PC-3 (cell line): ENCODE measurements at regions not wholly inside any gene's neighbourhood (a gene's known extent, or its start where the extent isn't known, plus 50 kb on each side); places are given as distances from the start of the nearest gene placed in this dataset.
"Not testable (repeated sequence)": the region's sequence is repeated elsewhere in the genome, so short reads cannot be mapped to it uniquely, and the experiment has no call there.

Experiments
- ATAC-seq: fragments of 200-7000 bp; cut with Tn5 transposase; 2 replicates; pipeline ENCODE4 v1.9.1; 2020; ENCODE audit warnings: mild to moderate bottlenecking, moderate library complexity
- BruUV-seq: library from RNA; stranded (reverse); fragments of 400-500 nt; replicated peaks from 2 replicates; lab custom pipeline; 2021; lab: Mats Ljungman, UMichigan
- CTCF ChIA-PET: fragments of 300-600 bp; sonication (Branson Sonifier 250); formaldehyde crosslinking; loops from one replicate; lab custom pipeline; 2022; ENCODE audit warnings: antibody characterized with exemption; lab: Charles Lee
- POLR2A ChIA-PET: fragments of 300-600 bp; sonication (Branson Sonifier 250); formaldehyde crosslinking; loops from one replicate; lab custom pipeline; 2022; ENCODE audit warnings: antibody characterized with exemption; ENCODE audit not compliant: unreplicated experiment; lab: Charles Lee
- DNase-seq: peaks from one replicate; pipeline ENCODE4 v3.0.0-alpha.2; 2015
- H2AFZ ChIP-seq: fragments of 300-600 bp; sonication (generic); 2 replicates; pipeline ENCODE4 v1.6.0; 2016; ENCODE audit warnings: antibody characterized with exemption, low read length
- H3F3A ChIP-seq: fragments of 300-600 bp; sonication (generic); one replicate; pipeline ENCODE4 v1.6.0; 2017; ENCODE audit warnings: antibody characterized with exemption, low read length, control low read depth, mild to moderate bottlenecking; ENCODE audit not compliant: unreplicated experiment
- H3K27ac ChIP-seq: fragments of 300-600 bp; sonication (generic); 2 replicates; pipeline ENCODE4 v1.5.1; 2016; ENCODE audit warnings: mild to moderate bottlenecking, low read length
- H3K27me3 ChIP-seq: fragments of 300-600 bp; sonication (generic); 2 replicates; pipeline ENCODE4 v1.6.1; 2016; ENCODE audit warnings: low read length, mixed read lengths
- H3K36me3 ChIP-seq: fragments of 300-600 bp; sonication (generic); 2 replicates; pipeline ENCODE4 v1.6.1; 2016; ENCODE audit warnings: low read depth, mixed run types, low read length, mixed read lengths
- H3K4me1 ChIP-seq: fragments of 300-600 bp; sonication (generic); 2 replicates; pipeline ENCODE4 v1.5.1; 2016; ENCODE audit warnings: low read length; ENCODE audit not compliant: insufficient read depth
- H3K4me2 ChIP-seq: fragments of 300-600 bp; sonication (generic); 2 replicates; pipeline ENCODE4 v1.6.0; 2016; ENCODE audit warnings: low read length
- H3K4me3 ChIP-seq: fragments of 300-600 bp; sonication (generic); 2 replicates; pipeline ENCODE4 v1.5.1; 2016; ENCODE audit warnings: mild to moderate bottlenecking, low read length, mixed read lengths
- H3K79me2 ChIP-seq: fragments of 300-600 bp; sonication (generic); 2 replicates; pipeline ENCODE4 v1.6.1; 2017; ENCODE audit warnings: low read length, mixed read lengths
- H3K9ac ChIP-seq: fragments of 300-600 bp; sonication (generic); 2 replicates; pipeline ENCODE4 v1.6.0; 2016; ENCODE audit warnings: mild to moderate bottlenecking, low read length
- H3K9me2 ChIP-seq: fragments of 300-600 bp; sonication (generic); replicated peaks from 2 replicates; pipeline ENCODE4 v1.6.1; 2016; ENCODE audit warnings: mixed run types, low read length, mixed read lengths
- H3K9me3 ChIP-seq: fragments of 300-600 bp; sonication (generic); 2 replicates; pipeline ENCODE4 v1.6.1; 2016; ENCODE audit warnings: low read length, mixed read lengths
- H4K20me1 ChIP-seq: fragments of 300-600 bp; sonication (generic); 2 replicates; pipeline ENCODE4 v1.6.1; 2016; ENCODE audit warnings: low read length, mixed read lengths
- EZH2 ChIP-seq: fragments of 300-600 bp; sonication (generic); IDR thresholded peaks from one replicate; pipeline ENCODE4 v1.6.1; 2017; ENCODE audit warnings: antibody characterized with exemption, mild to moderate bottlenecking, low read length; ENCODE audit not compliant: unreplicated experiment
- EZH2phosphoT487 ChIP-seq: fragments of 300-600 bp; sonication (generic); IDR thresholded peaks from 2 replicates; pipeline ENCODE4 v1.6.1; 2018; ENCODE audit warnings: mild to moderate bottlenecking, antibody characterized with exemption, low read length, borderline replicate concordance
- intact Hi-C: fragments of 100-400 bp; cut with micrococcal nuclease; formaldehyde crosslinking; loops from 2 replicates; pipeline ENCODE4 v1.9.0; 2023
- TF ChIP-seq, protein P1 (sequence below): fragments of 300-600 bp; sonication (generic); conservative IDR thresholded peaks from 2 replicates; pipeline ENCODE4 v1.5.1; 2017; ENCODE audit warnings: antibody characterized with exemption, low read depth, mild to moderate bottlenecking, low read length

DNA sequence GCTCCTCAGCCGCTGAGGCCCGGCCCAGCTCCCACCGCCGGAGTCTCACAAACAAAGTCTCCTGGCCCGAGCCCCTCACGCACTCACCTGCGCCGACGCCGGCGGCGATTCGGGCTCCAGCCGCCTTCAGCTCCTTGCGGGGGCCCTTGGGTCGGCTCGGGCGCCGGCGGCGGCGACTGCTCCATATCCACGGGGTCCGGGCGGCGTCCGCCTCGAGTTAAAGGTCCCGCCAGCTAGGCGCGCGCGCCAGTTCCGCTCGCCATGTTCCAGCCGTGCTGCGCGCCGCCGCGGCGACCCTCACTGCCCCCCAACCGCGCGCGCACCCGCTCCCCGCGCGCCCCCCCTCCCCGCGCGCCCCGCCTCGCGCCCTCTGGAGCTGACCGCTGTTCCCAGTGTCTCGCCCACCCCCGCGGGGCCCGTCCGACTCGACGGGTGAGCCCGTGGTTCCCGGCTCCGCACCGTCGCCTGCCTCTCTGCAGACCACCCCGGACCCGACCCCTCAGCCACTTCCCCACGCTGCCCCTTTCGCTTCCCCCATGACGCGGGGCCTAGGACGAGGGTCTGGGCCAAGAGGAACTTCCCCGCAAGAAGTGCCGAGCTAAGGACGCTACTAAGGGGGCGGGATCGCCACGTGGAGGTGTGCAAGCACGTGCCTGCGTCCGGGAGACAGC is 396.1 kb downstream of the ZNF33B start:
- H3K27ac ChIP-seq, result no peak overlapping the region
- H2AFZ ChIP-seq, result peak overlapping the region; percentile 45; the same call in 1 of the 2 replicates
- H3K79me2 ChIP-seq, result no peaks in the 10 kb centered on the region
- intact Hi-C loops, result no loop called here
- H3K4me3 ChIP-seq, result no peak overlapping the region
- H3K9me2 ChIP-seq, result no peaks in the 10 kb centered on the region
- CTCF ChIA-PET, result no interaction called here
- no peaks in the 10 kb centered on the region for H3K36me3 ChIP-seq
- H3F3A ChIP-seq, result no peaks in the 10 kb centered on the region
- H3K27me3 ChIP-seq, result peaks cover 14% of the 10 kb centered on the region
- POLR2A ChIA-PET, result no interaction called here
- no peaks in the 10 kb centered on the region for H3K9me3 ChIP-seq
- H3K9ac ChIP-seq, result no peak overlapping the region
- TF ChIP-seq, protein P1, sequence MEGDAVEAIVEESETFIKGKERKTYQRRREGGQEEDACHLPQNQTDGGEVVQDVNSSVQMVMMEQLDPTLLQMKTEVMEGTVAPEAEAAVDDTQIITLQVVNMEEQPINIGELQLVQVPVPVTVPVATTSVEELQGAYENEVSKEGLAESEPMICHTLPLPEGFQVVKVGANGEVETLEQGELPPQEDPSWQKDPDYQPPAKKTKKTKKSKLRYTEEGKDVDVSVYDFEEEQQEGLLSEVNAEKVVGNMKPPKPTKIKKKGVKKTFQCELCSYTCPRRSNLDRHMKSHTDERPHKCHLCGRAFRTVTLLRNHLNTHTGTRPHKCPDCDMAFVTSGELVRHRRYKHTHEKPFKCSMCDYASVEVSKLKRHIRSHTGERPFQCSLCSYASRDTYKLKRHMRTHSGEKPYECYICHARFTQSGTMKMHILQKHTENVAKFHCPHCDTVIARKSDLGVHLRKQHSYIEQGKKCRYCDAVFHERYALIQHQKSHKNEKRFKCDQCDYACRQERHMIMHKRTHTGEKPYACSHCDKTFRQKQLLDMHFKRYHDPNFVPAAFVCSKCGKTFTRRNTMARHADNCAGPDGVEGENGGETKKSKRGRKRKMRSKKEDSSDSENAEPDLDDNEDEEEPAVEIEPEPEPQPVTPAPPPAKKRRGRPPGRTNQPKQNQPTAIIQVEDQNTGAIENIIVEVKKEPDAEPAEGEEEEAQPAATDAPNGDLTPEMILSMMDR, result no peak
- TF ChIP-seq EZH2 (no peak), EZH2phosphoT487 (no peak)
- peak overlapping the region; percentile 51; the same call in 1 of the 2 replicates for H3K4me2 ChIP-seq
- H3K4me1 ChIP-seq, result no peaks in the 10 kb centered on the region
- no peaks in the 10 kb centered on the region for H4K20me1 ChIP-seq
- ATAC-seq, result no peak
- DNase-seq, result no peak
- no TSS peak for BruUV-seq

DNA sequence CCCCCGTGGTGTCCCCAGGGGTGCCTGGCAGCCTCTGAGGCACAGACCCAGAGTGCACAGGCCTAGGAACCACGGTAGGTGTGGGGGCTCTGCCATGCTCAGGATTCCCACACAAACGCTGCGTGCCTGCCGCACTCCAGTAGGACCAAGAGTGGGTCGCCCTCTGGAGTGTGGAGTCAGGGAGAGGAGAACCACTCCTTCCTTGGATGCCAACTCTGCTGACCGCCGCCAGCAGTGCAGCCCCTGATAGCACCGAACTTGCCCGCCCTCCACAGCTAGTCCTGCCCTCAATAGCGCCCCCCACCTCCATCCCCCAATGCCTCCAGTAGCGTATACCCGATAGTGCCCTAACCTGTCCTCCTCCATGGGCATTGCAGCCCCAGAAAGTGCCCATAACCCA is 402.0 kb downstream of the ZNF33B start:
- BruUV-seq, intact Hi-C loops, H3K9me2 ChIP-seq, H2AFZ ChIP-seq, H3K79me2 ChIP-seq, H3F3A ChIP-seq, H3K27ac ChIP-seq, H4K20me1 ChIP-seq, H3K4me1 ChIP-seq, H3K4me3 ChIP-seq, H3K27me3 ChIP-seq, H3K36me3 ChIP-seq, DNase-seq, POLR2A ChIA-PET, H3K9me3 ChIP-seq, ATAC-seq, H3K4me2 ChIP-seq, H3K9ac ChIP-seq, CTCF ChIA-PET: not testable (repeated sequence)

DNA sequence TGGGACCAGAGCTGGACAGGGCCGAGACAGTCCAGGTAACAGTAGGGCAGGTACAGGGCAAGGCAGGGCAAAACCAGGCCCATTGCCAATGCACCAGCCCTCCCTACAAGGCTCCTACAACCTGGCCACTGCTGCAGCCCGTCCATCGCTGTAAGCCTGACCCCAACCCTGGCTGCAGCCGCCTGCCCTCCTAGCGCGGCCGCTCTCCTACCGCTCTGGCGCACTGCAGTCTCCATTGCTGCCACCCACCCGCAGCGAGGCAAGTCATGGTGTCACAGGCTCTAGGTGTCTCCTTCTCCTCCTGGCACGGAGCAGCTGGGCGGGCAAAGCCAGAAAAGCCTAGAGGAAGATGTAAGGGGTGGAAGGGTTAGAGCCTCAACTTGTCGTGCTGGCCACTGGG is 402.6 kb downstream of the ZNF33B start:
- ATAC-seq, H3K36me3 ChIP-seq, H3K4me1 ChIP-seq, H3K9me3 ChIP-seq, POLR2A ChIA-PET, H3K79me2 ChIP-seq, H3K9me2 ChIP-seq, intact Hi-C loops, DNase-seq, H3K4me2 ChIP-seq, H3K4me3 ChIP-seq, CTCF ChIA-PET, H3K27me3 ChIP-seq, H4K20me1 ChIP-seq, H2AFZ ChIP-seq, H3F3A ChIP-seq, H3K27ac ChIP-seq, H3K9ac ChIP-seq, BruUV-seq: not testable (repeated sequence)

DNA sequence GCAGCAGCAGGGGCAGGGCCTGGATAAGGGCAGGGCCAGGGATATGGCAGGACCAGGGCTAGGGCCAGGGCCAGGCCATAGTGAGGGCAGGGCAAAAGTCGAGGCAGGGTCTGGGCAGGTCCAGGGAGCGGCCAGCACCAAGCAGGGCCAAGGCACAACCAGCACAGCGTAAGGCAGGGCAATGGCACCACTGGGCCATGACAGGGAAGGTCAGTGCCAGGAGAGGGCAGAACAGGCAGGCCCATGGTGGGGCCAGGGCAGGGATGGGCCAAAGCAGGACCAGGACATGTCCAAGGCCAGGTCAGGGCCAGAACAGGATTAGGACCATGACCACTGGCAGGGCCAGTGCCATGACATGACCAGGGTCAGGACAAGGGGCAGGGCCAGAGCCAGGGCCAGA is 403.1 kb downstream of the ZNF33B start:
- H3K36me3 ChIP-seq, ATAC-seq, H3K9ac ChIP-seq, H3K4me1 ChIP-seq, H3K27ac ChIP-seq, H3K79me2 ChIP-seq, H3K4me2 ChIP-seq, H3K4me3 ChIP-seq, POLR2A ChIA-PET, H2AFZ ChIP-seq, DNase-seq, H3K27me3 ChIP-seq, H4K20me1 ChIP-seq, H3K9me2 ChIP-seq, H3K9me3 ChIP-seq, BruUV-seq, CTCF ChIA-PET, H3F3A ChIP-seq, intact Hi-C loops: not testable (repeated sequence)

DNA sequence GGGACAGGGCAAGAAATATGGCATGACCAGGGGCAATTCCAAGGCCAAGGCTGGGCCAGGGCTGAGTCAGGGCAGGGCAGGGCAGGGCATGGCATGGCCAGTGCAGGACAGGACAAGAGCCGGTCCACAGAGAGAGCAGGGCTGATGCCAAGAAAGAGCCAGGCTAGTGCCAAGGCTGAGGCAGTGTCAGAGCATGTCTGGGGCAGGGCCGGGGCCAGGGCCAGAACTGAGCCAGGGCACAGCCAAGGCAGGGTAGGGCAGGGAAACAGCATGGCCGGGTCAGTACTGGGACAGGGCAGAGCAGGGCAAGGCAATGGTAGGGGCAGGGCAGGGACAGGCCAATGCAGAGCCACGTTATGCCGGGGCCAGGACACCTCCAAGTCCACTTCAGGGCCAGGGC is 403.9 kb downstream of the ZNF33B start:
- H3K9me3 ChIP-seq, H3F3A ChIP-seq, BruUV-seq, H3K4me3 ChIP-seq, H3K9ac ChIP-seq, intact Hi-C loops, H2AFZ ChIP-seq, H3K4me2 ChIP-seq, POLR2A ChIA-PET, H3K27me3 ChIP-seq, CTCF ChIA-PET, ATAC-seq, H4K20me1 ChIP-seq, H3K4me1 ChIP-seq, H3K27ac ChIP-seq, H3K36me3 ChIP-seq, H3K9me2 ChIP-seq, H3K79me2 ChIP-seq, DNase-seq: not testable (repeated sequence)
